HepG2 (cell line): ENCODE measurements at regions not wholly inside any gene's neighbourhood (a gene's known extent, or its start where the extent isn't known, plus 50 kb on each side); places are given as distances from the start of the nearest gene placed in this dataset.

Source experiments
- HDAC6 ChIP-seq: fragments of 200-600 bp; sonication (generic); IDR thresholded peaks from 2 replicates; pipeline ENCODE4 v1.7.0; 2017; ENCODE audit warnings: mild to moderate bottlenecking, antibody characterized with exemption, low read length, low read depth
- MYC ChIP-seq: sonication (generic); formaldehyde crosslinking; IDR thresholded peaks from 2 replicates; pipeline ENCODE4 v1.9.0; 2021; ENCODE audit warnings: missing genetic modification reagents, borderline replicate concordance
- NR2C2 ChIP-seq: sonication (generic); formaldehyde crosslinking; IDR thresholded peaks from 2 replicates; pipeline ENCODE4 v1.4.0; 2020; ENCODE audit warnings: missing genetic modification reagents, mild to moderate bottlenecking, moderate library complexity, borderline replicate concordance
- POLR2AphosphoS5 ChIP-seq: IDR thresholded peaks from 2 replicates; pipeline ENCODE4 v1.6.1; 2012; ENCODE audit warnings: low read depth, low read length
- PTBP1 ChIP-seq: fragments of 200-400 bp; formaldehyde crosslinking; IDR thresholded peaks from 2 replicates; pipeline ENCODE4 v1.6.1; 2018; ENCODE audit warnings: low read length, low read depth; ENCODE audit not compliant: poor library complexity, severe bottlenecking
- TCF7 ChIP-seq: sonication (generic); IDR thresholded peaks from 2 replicates; pipeline ENCODE4 v1.6.1; 2016; ENCODE audit warnings: antibody characterized with exemption, low read depth
- ZNF382 ChIP-seq: sonication (generic); formaldehyde crosslinking; IDR thresholded peaks from 2 replicates; pipeline ENCODE4 v1.5.0; 2020; ENCODE audit warnings: missing genetic modification reagents, mild to moderate bottlenecking, borderline replicate concordance
- ZNF644 ChIP-seq: IDR thresholded peaks from 2 replicates; pipeline ENCODE4 v1.6.1; 2016; ENCODE audit warnings: low read depth
- ZSCAN22 ChIP-seq: sonication (generic); formaldehyde crosslinking; IDR thresholded peaks from 2 replicates; pipeline ENCODE4 v1.4.0; 2020; ENCODE audit warnings: mild to moderate bottlenecking, missing genetic modification reagents
- TF ChIP-seq, protein P1 (sequence below): sonication (generic); formaldehyde crosslinking; IDR thresholded peaks from 2 replicates; pipeline ENCODE4 v1.8.0; 2022; ENCODE audit warnings: mild to moderate bottlenecking, missing genetic modification reagents, borderline replicate concordance
- TF ChIP-seq, protein P2 (sequence below): sonication (generic); formaldehyde crosslinking; IDR thresholded peaks from 2 replicates; pipeline ENCODE4 v1.4.0; 2020; ENCODE audit warnings: missing genetic modification reagents
- TF ChIP-seq, protein P3 (sequence below): IDR thresholded peaks from 2 replicates; pipeline ENCODE4 v1.6.1; 2016; ENCODE audit warnings: control low read depth

DNA sequence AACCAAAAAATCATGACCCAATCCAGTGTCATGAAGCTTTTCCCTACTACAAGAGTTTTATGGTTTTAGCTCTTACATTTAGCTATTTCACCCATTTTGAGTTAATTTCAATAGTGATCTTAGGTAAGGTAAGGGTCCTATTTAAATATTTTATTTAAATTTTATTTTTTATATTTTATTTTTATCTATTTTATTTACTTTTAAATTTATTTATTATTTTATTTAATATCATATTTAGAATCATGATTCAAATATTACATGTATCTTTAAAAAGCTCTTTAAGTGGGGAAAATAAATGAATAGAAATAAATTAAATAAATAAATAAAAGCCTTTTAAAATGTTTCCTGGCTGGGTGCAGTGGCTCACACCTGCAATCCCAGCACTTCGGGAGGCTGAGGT is 276.0 kb downstream of the SKIDA1 start:
- TF ChIP-seq ZSCAN22 (CRISPR knock-in tag) (no peak), MYC (CRISPR knock-in tag) (no peak), POLR2AphosphoS5 (no peak), HDAC6 (no peak), TCF7 (no peak), ZNF644 (CRISPR knock-in tag) (no peak), PTBP1 (no peak), NR2C2 (CRISPR knock-in tag) (no peak), ZNF382 (CRISPR knock-in tag) (no peak)
- TF ChIP-seq, protein P1, sequence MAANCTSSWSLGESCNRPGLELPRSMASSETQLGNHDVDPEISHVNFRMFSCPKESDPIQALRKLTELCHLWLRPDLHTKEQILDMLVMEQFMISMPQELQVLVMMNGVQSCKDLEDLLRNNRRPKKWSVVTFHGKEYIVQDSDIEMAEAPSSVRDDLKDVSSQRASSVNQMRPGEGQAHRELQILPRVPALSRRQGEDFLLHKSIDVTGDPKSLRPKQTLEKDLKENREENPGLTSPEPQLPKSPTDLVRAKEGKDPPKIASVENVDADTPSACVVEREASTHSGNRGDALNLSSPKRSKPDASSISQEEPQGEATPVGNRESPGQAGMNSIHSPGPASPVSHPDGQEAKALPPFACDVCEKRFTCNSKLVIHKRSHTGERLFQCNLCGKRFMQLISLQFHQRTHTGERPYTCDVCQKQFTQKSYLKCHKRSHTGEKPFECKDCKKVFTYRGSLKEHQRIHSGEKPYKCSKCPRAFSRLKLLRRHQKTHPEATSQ (CRISPR knock-in tag) = no peak
- TF ChIP-seq, protein P2, sequence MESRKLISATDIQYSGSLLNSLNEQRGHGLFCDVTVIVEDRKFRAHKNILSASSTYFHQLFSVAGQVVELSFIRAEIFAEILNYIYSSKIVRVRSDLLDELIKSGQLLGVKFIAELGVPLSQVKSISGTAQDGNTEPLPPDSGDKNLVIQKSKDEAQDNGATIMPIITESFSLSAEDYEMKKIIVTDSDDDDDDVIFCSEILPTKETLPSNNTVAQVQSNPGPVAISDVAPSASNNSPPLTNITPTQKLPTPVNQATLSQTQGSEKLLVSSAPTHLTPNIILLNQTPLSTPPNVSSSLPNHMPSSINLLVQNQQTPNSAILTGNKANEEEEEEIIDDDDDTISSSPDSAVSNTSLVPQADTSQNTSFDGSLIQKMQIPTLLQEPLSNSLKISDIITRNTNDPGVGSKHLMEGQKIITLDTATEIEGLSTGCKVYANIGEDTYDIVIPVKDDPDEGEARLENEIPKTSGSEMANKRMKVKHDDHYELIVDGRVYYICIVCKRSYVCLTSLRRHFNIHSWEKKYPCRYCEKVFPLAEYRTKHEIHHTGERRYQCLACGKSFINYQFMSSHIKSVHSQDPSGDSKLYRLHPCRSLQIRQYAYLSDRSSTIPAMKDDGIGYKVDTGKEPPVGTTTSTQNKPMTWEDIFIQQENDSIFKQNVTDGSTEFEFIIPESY (CRISPR knock-in tag) = no peak
- TF ChIP-seq, protein P3, sequence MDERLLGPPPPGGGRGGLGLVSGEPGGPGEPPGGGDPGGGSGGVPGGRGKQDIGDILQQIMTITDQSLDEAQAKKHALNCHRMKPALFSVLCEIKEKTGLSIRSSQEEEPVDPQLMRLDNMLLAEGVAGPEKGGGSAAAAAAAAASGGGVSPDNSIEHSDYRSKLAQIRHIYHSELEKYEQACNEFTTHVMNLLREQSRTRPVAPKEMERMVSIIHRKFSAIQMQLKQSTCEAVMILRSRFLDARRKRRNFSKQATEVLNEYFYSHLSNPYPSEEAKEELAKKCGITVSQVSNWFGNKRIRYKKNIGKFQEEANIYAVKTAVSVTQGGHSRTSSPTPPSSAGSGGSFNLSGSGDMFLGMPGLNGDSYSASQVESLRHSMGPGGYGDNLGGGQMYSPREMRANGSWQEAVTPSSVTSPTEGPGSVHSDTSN (CRISPR knock-in tag) = no peak
